B cell (primary cell): ENCODE measurements at regions not wholly inside any gene's neighbourhood (a gene's known extent, or its start where the extent isn't known, plus 50 kb on each side); places are given as distances from the start of the nearest gene placed in this dataset.

Source experiments
- ATAC-seq: fragments of 200-7000 bp; cut with Tn5 transposase; one replicate; pipeline ENCODE4 v1.10.0; 2021; ENCODE audit warnings: low read depth, mild to moderate bottlenecking, moderate number of reproducible peaks, moderate library complexity
- CTCF ChIA-PET: fragments of 350-600 bp; sonication (Branson Sonifier 250); formaldehyde crosslinking; loops from one replicate; lab custom pipeline; 2021; ENCODE audit warnings: antibody characterized with exemption, inconsistent platforms; lab: Charles Lee
- POLR2A ChIA-PET: fragments of 350-600 bp; sonication (Branson Sonifier 250); formaldehyde crosslinking; loops from one replicate; lab custom pipeline; 2021; ENCODE audit warnings: antibody characterized with exemption; lab: Charles Lee
- DNase-seq: peaks from one replicate; pipeline ENCODE4 v3.0.0; 2013
- H2AFZ ChIP-seq: 2 replicates; pipeline ENCODE4 v1.6.1; 2012; ENCODE audit warnings: mild to moderate bottlenecking, low read depth, low read length; ENCODE audit not compliant: insufficient read depth, poor library complexity, severe bottlenecking
- H3K27ac ChIP-seq, 2 donors: 1 replicate in 1 of 2; 2 replicates in 1 of 2; pipeline ENCODE4 v1.5.1; 2012 to 2013; ENCODE audit warnings: low read length in 2 of 2, mild to moderate bottlenecking in 2 of 2, moderate library complexity in 1 of 2
- H3K27me3 ChIP-seq, 4 experiments: fragments of 200-600 bp in 1 of 4; sonication (generic) in 1 of 4; replicated peaks in 1 of 4; 1 replicate in 2 of 4; 2 replicates in 2 of 4; pipeline versions ENCODE4 v1.6.1 to v1.7.0; 2013 to 2016; ENCODE audit warnings: low read length in 3 of 4, mild to moderate bottlenecking in 2 of 4, mixed read lengths in 1 of 4, moderate library complexity in 1 of 4; ENCODE audit not compliant: insufficient read depth in 4 of 4, control insufficient read depth in 3 of 4; ENCODE audit errors: control extremely low read depth in 1 of 4
- H3K36me3 ChIP-seq, 2 experiments: replicated peaks in 1 of 2; 1 replicate in 1 of 2; 2 replicates in 1 of 2; pipeline versions ENCODE4 v1.6.1 to v1.7.1; 2013; ENCODE audit warnings: low read length in 1 of 2; ENCODE audit not compliant: insufficient read depth in 2 of 2, control insufficient read depth in 1 of 2; ENCODE audit errors: control extremely low read depth in 1 of 2, extremely low read depth in 1 of 2
- H3K4me1 ChIP-seq, 2 donors: fragments of 200-600 bp in 1 of 2; sonication (generic) in 1 of 2; 1 replicate in 1 of 2; 2 replicates in 1 of 2; pipeline versions ENCODE4 v1.5.1 to v1.6.1; 2013 to 2017; ENCODE audit warnings: low read length in 2 of 2; ENCODE audit not compliant: control insufficient read depth in 2 of 2, insufficient read depth in 2 of 2
- H3K4me2 ChIP-seq: replicated peaks from 2 replicates; pipeline ENCODE3; 2012; ENCODE audit warnings: mild to moderate bottlenecking, low read depth, low read length; ENCODE audit not compliant: poor library complexity, severe bottlenecking
- H3K4me3 ChIP-seq, 5 experiments: fragments of 200-600 bp in 1 of 5; sonication (generic) in 1 of 5; 1 replicate in 3 of 5; 2 replicates in 2 of 5; pipeline versions ENCODE4 v1.5.1 to v1.7.0; 2011 to 2016; ENCODE audit warnings: low read length in 4 of 5, mild to moderate bottlenecking in 4 of 5, low read depth in 2 of 5, control low read depth in 1 of 5, moderate library complexity in 1 of 5; ENCODE audit not compliant: insufficient read depth in 1 of 5; ENCODE audit errors: control extremely low read depth in 1 of 5, extremely low read depth in 1 of 5
- H3K79me2 ChIP-seq: fragments of 200-600 bp; sonication (generic); one replicate; pipeline ENCODE4 v1.6.0; 2016; ENCODE audit warnings: low read length; ENCODE audit not compliant: control insufficient read depth, insufficient read depth
- H3K9ac ChIP-seq: fragments of 200-600 bp; sonication (generic); 2 replicates; pipeline ENCODE4 v1.6.1; 2017; ENCODE audit warnings: mild to moderate bottlenecking, low read length, moderate library complexity
- H3K9me3 ChIP-seq, 3 donors: one replicate each; pipeline versions ENCODE4 v1.6.1 to v1.7.1; 2013; ENCODE audit warnings: low read length in 2 of 3; ENCODE audit not compliant: control insufficient read depth in 2 of 3, insufficient read depth in 1 of 3; ENCODE audit errors: control extremely low read depth in 1 of 3
- H4K20me1 ChIP-seq: 2 replicates; pipeline ENCODE4 v1.6.0; 2012; ENCODE audit warnings: mild to moderate bottlenecking, low read length; ENCODE audit not compliant: insufficient read depth, control insufficient read depth, poor library complexity, severe bottlenecking
- H3K27ac Mint-ChIP-seq: one replicate; pipeline ENCODE4 v1.8.0; 2021; ENCODE audit warnings: mixed read lengths
- H3K27me3 Mint-ChIP-seq: one replicate; pipeline ENCODE4 v1.8.0; 2021; ENCODE audit warnings: mixed read lengths
- H3K4me1 Mint-ChIP-seq: one replicate; pipeline ENCODE4 v1.8.0; 2021; ENCODE audit warnings: mixed read lengths
- H3K4me3 Mint-ChIP-seq: one replicate; pipeline ENCODE4 v1.8.0; 2021; ENCODE audit warnings: mixed read lengths
- H3K9me3 Mint-ChIP-seq: one replicate; pipeline ENCODE4 v1.8.0; 2022; ENCODE audit warnings: mixed read lengths; ENCODE audit not compliant: insufficient read depth
- EZH2 ChIP-seq: IDR thresholded peaks from 2 replicates; pipeline ENCODE4 v1.6.1; 2012; ENCODE audit warnings: borderline replicate concordance, low read depth, mild to moderate bottlenecking, moderate library complexity, low read length; ENCODE audit not compliant: insufficient read depth, poor library complexity, severe bottlenecking
- WGBS: methylation state at CpG from one replicate; pipeline ENCODE4 v1.1.5; 2013; ENCODE audit warnings: missing lambda C conversion rate; ENCODE audit not compliant: insufficient coverage; 5-methylcytosine and 5-hydroxymethylcytosine counted together
- intact Hi-C: fragments of 100-400 bp; cut with micrococcal nuclease; formaldehyde crosslinking; loops from one replicate; pipeline ENCODE4 v1.10.0; 2022
- TF ChIP-seq, protein P1 (sequence below): fragments of 200-600 bp; IDR thresholded peaks from one replicate; pipeline ENCODE4 v1.8.0; 2022; ENCODE audit warnings: antibody characterized with exemption, mild to moderate bottlenecking

- peaks cover 0 to 20% (median 0%) of the 10 kb centered on the region in 3 donors for H3K9me3 ChIP-seq
- no peaks in the 10 kb centered on the region for H4K20me1 ChIP-seq
- no peak overlapping the region for H2AFZ ChIP-seq
- Mint-ChIP-seq H3K4me1 (no peaks in the 10 kb centered on the region), H3K9me3 (no peaks in the 10 kb centered on the region), H3K4me3 (no peak overlapping the region), H3K27ac (no peak overlapping the region), H3K27me3 (no peaks in the 10 kb centered on the region)
- H3K79me2 ChIP-seq, result no peaks in the 10 kb centered on the region
- no peaks in the 10 kb centered on the region for H3K4me1 ChIP-seq
- H3K27me3 ChIP-seq, result no peaks in the 10 kb centered on the region
- H3K9ac ChIP-seq, result no peak overlapping the region
- no peak overlapping the region for H3K4me2 ChIP-seq
- TF ChIP-seq, protein P1, sequence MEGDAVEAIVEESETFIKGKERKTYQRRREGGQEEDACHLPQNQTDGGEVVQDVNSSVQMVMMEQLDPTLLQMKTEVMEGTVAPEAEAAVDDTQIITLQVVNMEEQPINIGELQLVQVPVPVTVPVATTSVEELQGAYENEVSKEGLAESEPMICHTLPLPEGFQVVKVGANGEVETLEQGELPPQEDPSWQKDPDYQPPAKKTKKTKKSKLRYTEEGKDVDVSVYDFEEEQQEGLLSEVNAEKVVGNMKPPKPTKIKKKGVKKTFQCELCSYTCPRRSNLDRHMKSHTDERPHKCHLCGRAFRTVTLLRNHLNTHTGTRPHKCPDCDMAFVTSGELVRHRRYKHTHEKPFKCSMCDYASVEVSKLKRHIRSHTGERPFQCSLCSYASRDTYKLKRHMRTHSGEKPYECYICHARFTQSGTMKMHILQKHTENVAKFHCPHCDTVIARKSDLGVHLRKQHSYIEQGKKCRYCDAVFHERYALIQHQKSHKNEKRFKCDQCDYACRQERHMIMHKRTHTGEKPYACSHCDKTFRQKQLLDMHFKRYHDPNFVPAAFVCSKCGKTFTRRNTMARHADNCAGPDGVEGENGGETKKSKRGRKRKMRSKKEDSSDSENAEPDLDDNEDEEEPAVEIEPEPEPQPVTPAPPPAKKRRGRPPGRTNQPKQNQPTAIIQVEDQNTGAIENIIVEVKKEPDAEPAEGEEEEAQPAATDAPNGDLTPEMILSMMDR, result no peak
- TF ChIP-seq EZH2, result no peak
- CTCF ChIA-PET, result no interaction called here
- H3K36me3 ChIP-seq, result no peaks in the 10 kb centered on the region
- no peak overlapping the region for H3K4me3 ChIP-seq
- DNase-seq (no peak), ATAC-seq (no peak)
- 63% methylated on average over 1 of the region's 4 CpGs for WGBS
- POLR2A ChIA-PET, result no interaction called here
- intact Hi-C loops, result no loop called here
- H3K27ac ChIP-seq, result no peak overlapping the region
Observed at GRCh38 chr19:32168111-32168510, 177.3 kb upstream of the ZNF507 start.

- no peaks in the 10 kb centered on the region for H3K4me1 ChIP-seq
- DNase-seq, result no peak
- no peaks in the 10 kb centered on the region for H3K27me3 Mint-ChIP-seq
- H3K4me2 ChIP-seq, result no peak overlapping the region
- CTCF ChIA-PET, result no interaction called here
- intact Hi-C loops, result no loop called here
- H2AFZ ChIP-seq, result no peak overlapping the region
- H3K27me3 ChIP-seq, result no peaks in the 10 kb centered on the region
- no peak overlapping the region for H3K4me3 Mint-ChIP-seq
- H3K27ac ChIP-seq, result no peak overlapping the region
- peaks cover 0 to 20% (median 0%) of the 10 kb centered on the region in 3 donors for H3K9me3 ChIP-seq
- POLR2A ChIA-PET, result no interaction called here
- H3K36me3 ChIP-seq, result no peaks in the 10 kb centered on the region
- H3K4me3 ChIP-seq, result no peak overlapping the region
- H4K20me1 ChIP-seq, result no peaks in the 10 kb centered on the region
- ATAC-seq, result no peak
- H3K9me3 Mint-ChIP-seq, result no peaks in the 10 kb centered on the region
- WGBS, result 82% methylated on average over 4 of the region's 5 CpGs
- TF ChIP-seq, protein P1, result no peak
- no peak for TF ChIP-seq EZH2
- no peak overlapping the region for H3K27ac Mint-ChIP-seq
- no peak overlapping the region for H3K9ac ChIP-seq
- H3K4me1 Mint-ChIP-seq, result no peaks in the 10 kb centered on the region
- no peaks in the 10 kb centered on the region for H3K79me2 ChIP-seq
Observed at GRCh38 chr19:32168606-32169005, 176.8 kb upstream of the ZNF507 start.
